T-cell (primary cell): ENCODE measurements at regions not wholly inside any gene's neighbourhood (a gene's known extent, or its start where the extent isn't known, plus 50 kb on each side); places are given as distances from the start of the nearest gene placed in this dataset.
"Not testable (repeated sequence)": the region's sequence is repeated elsewhere in the genome, so short reads cannot be mapped to it uniquely, and the experiment has no call there.

Experiments
- ATAC-seq, 4 experiments: fragments of 200-7000 bp in 3 of 4; fragments of 150-1000 bp in 1 of 4; cut with Tn5 transposase; replicated peaks in 1 of 4; 1 replicate in 3 of 4; 2 replicates in 1 of 4; pipeline ENCODE4 v1.10.0; 2021; ENCODE audit warnings: moderate library complexity in 3 of 4, mild to moderate bottlenecking in 2 of 4, moderate number of reproducible peaks in 1 of 4
- CTCF ChIA-PET, 2 donors: fragments of 300-600 bp; sonication (Branson Sonifier 250); formaldehyde crosslinking; loops; one replicate each; lab custom pipeline; 2022; ENCODE audit warnings: antibody characterized with exemption in 2 of 2; lab: Charles Lee
- POLR2A ChIA-PET, 2 donors: fragments of 300-600 bp; sonication (Branson Sonifier 250); formaldehyde crosslinking; loops; one replicate each; lab custom pipeline; 2022; ENCODE audit warnings: antibody characterized with exemption in 2 of 2; lab: Charles Lee
- DNase-seq, 35 experiments: peaks; one replicate each; pipeline versions ENCODE4 v3.0.0 to v3.0.0-alpha.2; 2013 to 2023
- H3K27ac ChIP-seq: one replicate; pipeline ENCODE4 v1.5.1; 2013; ENCODE audit warnings: low read length
- H3K27me3 ChIP-seq, 2 experiments: replicated peaks in 1 of 2; 1 replicate in 1 of 2; 2 replicates in 1 of 2; pipeline versions ENCODE4 v1.6.1 to v1.7.0; 2013; ENCODE audit warnings: low read length in 1 of 2, mixed read lengths in 1 of 2; ENCODE audit not compliant: control insufficient read depth in 2 of 2, insufficient read depth in 2 of 2; ENCODE audit errors: extremely low read depth in 1 of 2
- H3K36me3 ChIP-seq, 2 donors: 1 replicate in 1 of 2; 2 replicates in 1 of 2; pipeline versions ENCODE4 v1.6.1 to v1.7.0; 2013; ENCODE audit warnings: low read length in 1 of 2; ENCODE audit not compliant: control insufficient read depth in 2 of 2, insufficient read depth in 1 of 2; ENCODE audit errors: extremely low read depth in 1 of 2
- H3K4me1 ChIP-seq, 2 experiments: 1 replicate in 1 of 2; 2 replicates in 1 of 2; pipeline versions ENCODE4 v1.6.1 to v1.7.0; 2013; ENCODE audit warnings: low read length in 2 of 2, mixed read lengths in 1 of 2; ENCODE audit not compliant: insufficient read depth in 2 of 2, control insufficient read depth in 1 of 2; ENCODE audit errors: extremely low read depth in 1 of 2
- H3K4me3 ChIP-seq, 2 donors: 1 replicate in 1 of 2; 2 replicates in 1 of 2; pipeline versions ENCODE4 v1.5.1 to v1.7.0; 2013; ENCODE audit warnings: mild to moderate bottlenecking in 2 of 2, low read length in 1 of 2, moderate library complexity in 1 of 2; ENCODE audit not compliant: control insufficient read depth in 1 of 2; ENCODE audit errors: extremely low read depth in 1 of 2
- H3K9me3 ChIP-seq: 2 replicates; pipeline ENCODE4 v1.7.0; 2013
- H3K27ac Mint-ChIP-seq, 2 donors: one replicate each; pipeline ENCODE4 v1.8.0; 2020 to 2021; ENCODE audit warnings: mild to moderate bottlenecking in 2 of 2, mixed read lengths in 2 of 2
- H3K27me3 Mint-ChIP-seq, 2 donors: one replicate each; pipeline ENCODE4 v1.8.0; 2021 to 2022; ENCODE audit warnings: mixed read lengths in 2 of 2
- H3K36me3 Mint-ChIP-seq: one replicate; pipeline ENCODE4 v1.8.0; 2021; ENCODE audit warnings: mixed read lengths
- H3K4me1 Mint-ChIP-seq, 3 donors: one replicate each; pipeline ENCODE4 v1.8.0; 2020 to 2022; ENCODE audit warnings: mixed read lengths in 3 of 3, mild to moderate bottlenecking in 1 of 3
- H3K4me3 Mint-ChIP-seq, 3 donors: one replicate each; pipeline ENCODE4 v1.8.0; 2020 to 2022; ENCODE audit warnings: mild to moderate bottlenecking in 3 of 3, mixed read lengths in 3 of 3, moderate library complexity in 3 of 3
- H3K9me3 Mint-ChIP-seq, 3 donors: one replicate each; pipeline ENCODE4 v1.8.0; 2020 to 2022; ENCODE audit warnings: mixed read lengths in 3 of 3
- WGBS: methylation state at CpG from one replicate; pipeline ENCODE4 v1.1.5; 2013; ENCODE audit warnings: missing lambda C conversion rate; ENCODE audit not compliant: insufficient coverage; 5-methylcytosine and 5-hydroxymethylcytosine counted together

DNA sequence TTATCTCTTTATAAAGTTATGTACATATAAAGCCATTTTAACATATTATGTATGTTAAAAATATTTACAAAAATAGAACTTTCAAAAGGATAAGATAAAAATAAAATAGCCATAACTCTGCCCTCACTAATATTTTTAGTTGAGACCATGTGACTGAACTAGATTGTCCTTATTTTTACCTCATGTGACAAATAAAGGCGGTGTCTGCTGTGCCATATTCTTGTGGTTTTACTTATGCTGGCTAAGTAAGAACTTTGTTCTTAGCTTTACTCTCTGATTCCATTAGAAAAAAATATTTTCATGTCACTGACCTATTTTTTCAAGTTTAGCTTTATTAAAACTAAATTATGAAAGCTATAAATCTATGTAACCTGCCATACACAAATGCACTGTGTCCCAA lies 135.6 kb upstream of the TSC22D1 start:
- Mint-ChIP-seq H3K27me3 (peaks cover 0 to 3% of the 10 kb centered on the region in 2 donors), H3K9me3 (no peaks in the 10 kb centered on the region), H3K4me3 (no peak overlapping the region), H3K36me3 (no peaks in the 10 kb centered on the region), H3K27ac (no peak overlapping the region), H3K4me1 (no peaks in the 10 kb centered on the region)
- ChIA-PET CTCF (no interaction called here), POLR2A (no interaction called here)
- no CpG with 5 or more reads among the region's 1 CpG for whole genome bisulfite sequencing
- no peak for DNase-seq
- Histone ChIP-seq H3K27ac (no peak overlapping the region), H3K36me3 (no peaks in the 10 kb centered on the region), H3K4me1 (no peaks in the 10 kb centered on the region), H3K9me3 (no peaks in the 10 kb centered on the region), H3K4me3 (no peak overlapping the region), H3K27me3 (peaks cover 0 to 3% of the 10 kb centered on the region in 2 experiments)
- no peak for ATAC-seq

- Mint-ChIP-seq H3K27me3 (peaks cover 0 to 3% of the 10 kb centered on the region in 2 donors), H3K4me1 (no peaks in the 10 kb centered on the region), H3K4me3 (no peak overlapping the region), H3K9me3 (no peaks in the 10 kb centered on the region), H3K36me3 (no peaks in the 10 kb centered on the region), H3K27ac (no peak overlapping the region)
- H3K36me3 ChIP-seq, result no peaks in the 10 kb centered on the region
- WGBS, result no CpG with 5 or more reads among the region's 2 CpGs
- DNase-seq (no peak), ATAC-seq (no peak)
- peaks cover 0 to 3% of the 10 kb centered on the region in 2 experiments for H3K27me3 ChIP-seq
- CTCF ChIA-PET, result no interaction called here
- no peaks in the 10 kb centered on the region for H3K4me1 ChIP-seq
- H3K9me3 ChIP-seq, result no peaks in the 10 kb centered on the region
- POLR2A ChIA-PET, result interaction anchor here in 1 of 2 donors (0.6 kb wide), 1 partner anchor 11 kb away, joined by 3 read pairs; no protein-coding TSS in a partner anchor
- H3K4me3 ChIP-seq, result no peak overlapping the region
- H3K27ac ChIP-seq, result no peak overlapping the region
These were observed 134.4 kb upstream of the TSC22D1 start for GRCh38 chr13:44710576-44710975.

DNA sequence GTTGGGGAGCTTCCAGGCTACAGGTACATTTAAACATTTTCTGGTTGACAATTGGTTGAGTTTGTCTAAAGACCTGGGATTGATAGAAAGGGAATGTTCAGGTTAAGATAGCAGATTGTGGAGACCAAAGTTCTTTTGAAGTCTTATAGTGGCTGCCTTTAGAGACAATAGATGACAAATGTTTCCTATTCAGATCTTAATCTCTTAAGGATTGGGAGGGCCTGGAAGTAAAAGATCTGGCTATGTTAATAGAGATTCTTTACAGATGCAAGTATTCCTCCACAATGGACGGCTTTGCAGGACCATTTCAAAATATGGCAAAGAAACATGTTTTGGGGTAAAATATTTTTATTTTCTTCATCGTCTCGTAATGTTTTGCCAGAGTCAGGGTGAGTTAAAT lies 128.7 kb upstream of the TSC22D1 start:
- POLR2A ChIA-PET, H3K36me3 ChIP-seq, H3K36me3 Mint-ChIP-seq, H3K4me3 Mint-ChIP-seq, H3K4me1 ChIP-seq, H3K27ac ChIP-seq, H3K27ac Mint-ChIP-seq, H3K27me3 ChIP-seq, ATAC-seq, CTCF ChIA-PET, H3K4me3 ChIP-seq, H3K27me3 Mint-ChIP-seq, H3K4me1 Mint-ChIP-seq, DNase-seq, H3K9me3 ChIP-seq, H3K9me3 Mint-ChIP-seq: not testable (repeated sequence)
- WGBS, result no CpG with 5 or more reads among the region's 3 CpGs

DNA sequence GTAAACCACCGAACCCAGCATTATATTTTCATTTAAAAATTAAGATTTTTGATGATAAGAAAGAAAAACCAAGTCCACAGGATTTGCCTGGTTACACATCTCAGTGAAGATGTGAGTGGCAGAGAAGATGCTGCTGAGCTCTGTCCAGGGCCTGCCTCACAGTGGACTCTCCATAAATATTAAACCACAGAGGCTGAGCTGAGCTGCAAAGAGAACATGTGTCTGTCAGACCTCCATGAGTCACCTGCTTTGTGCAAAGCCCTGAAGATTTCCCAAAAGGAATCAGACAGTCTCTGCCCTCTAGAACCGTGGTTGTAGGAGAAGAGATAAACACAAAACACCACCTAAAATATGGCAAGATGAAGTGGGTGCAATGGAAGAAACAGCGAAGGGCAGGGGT lies 127.2 kb upstream of the TSC22D1 start:
- peaks cover 2 to 3% of the 10 kb centered on the region in 2 donors for H3K27me3 Mint-ChIP-seq
- DNase-seq, result no peak
- H3K36me3 ChIP-seq, result no peaks in the 10 kb centered on the region
- no peak overlapping the region for H3K27ac Mint-ChIP-seq
- ChIA-PET CTCF (no interaction called here), POLR2A (interaction anchor here in 1 of 2 donors (0.6 kb wide), 1 partner anchor 114 kb away, joined by 8 read pairs; no protein-coding TSS in a partner anchor)
- no peak for ATAC-seq
- peaks cover 0 to 2% of the 10 kb centered on the region in 2 experiments for H3K27me3 ChIP-seq
- H3K4me3 ChIP-seq, result no peak overlapping the region
- 100% methylated on average over 1 of the region's 3 CpGs for WGBS
- no peaks in the 10 kb centered on the region for H3K9me3 Mint-ChIP-seq
- H3K27ac ChIP-seq, result no peak overlapping the region
- H3K9me3 ChIP-seq, result no peaks in the 10 kb centered on the region
- H3K4me1 ChIP-seq, result no peaks in the 10 kb centered on the region
- H3K4me3 Mint-ChIP-seq, result no peak overlapping the region
- no peaks in the 10 kb centered on the region for H3K36me3 Mint-ChIP-seq
- no peaks in the 10 kb centered on the region for H3K4me1 Mint-ChIP-seq

GRCh38 chr13:44698066-44698465 lies 121.9 kb upstream of the TSC22D1 start:
- H3K36me3 Mint-ChIP-seq, result no peaks in the 10 kb centered on the region
- no peaks in the 10 kb centered on the region for H3K9me3 Mint-ChIP-seq

DNA sequence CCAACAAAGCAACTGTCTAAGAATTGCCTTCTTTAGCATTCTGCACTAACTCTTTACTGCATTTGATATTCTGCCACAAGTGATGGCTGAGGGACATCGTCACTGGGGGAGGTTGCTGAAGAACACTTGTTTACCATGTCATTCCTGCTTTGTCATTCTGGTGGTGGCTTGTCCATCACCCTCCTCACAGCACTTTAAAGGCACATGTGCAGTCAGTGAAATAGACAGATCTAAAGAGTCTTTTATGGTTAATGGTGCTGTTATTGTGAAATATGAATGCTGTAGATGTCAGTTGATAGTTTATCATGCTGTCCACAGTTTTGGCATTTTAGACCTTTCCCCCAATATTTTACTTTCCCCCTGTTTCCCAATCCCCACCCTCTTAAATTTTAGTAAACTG lies 120.9 kb upstream of the TSC22D1 start:
- Histone ChIP-seq H3K27ac (no peak overlapping the region), H3K36me3 (no peaks in the 10 kb centered on the region), H3K9me3 (no peaks in the 10 kb centered on the region), H3K27me3 (peaks cover 0 to 2% of the 10 kb centered on the region in 2 experiments), H3K4me3 (no peak overlapping the region), H3K4me1 (no peaks in the 10 kb centered on the region)
- no peak for DNase-seq
- Mint-ChIP-seq H3K4me3 (no peak overlapping the region), H3K4me1 (no peaks in the 10 kb centered on the region), H3K36me3 (no peaks in the 10 kb centered on the region), H3K9me3 (no peaks in the 10 kb centered on the region), H3K27me3 (peaks cover 4 to 7% of the 10 kb centered on the region in 2 donors), H3K27ac (no peak overlapping the region)
- no CpG with 5 or more reads among the region's 1 CpG for WGBS
- POLR2A ChIA-PET, result no interaction called here
- CTCF ChIA-PET, result no interaction called here
- no peak for ATAC-seq

More at GRCh38 chr13:44698066-44698465, 121.9 kb upstream of the TSC22D1 start:
- Mint-ChIP-seq H3K4me3 (no peak overlapping the region), H3K27me3 (peaks cover 0 to 7% of the 10 kb centered on the region in 2 donors), H3K27ac (no peak overlapping the region), H3K4me1 (no peaks in the 10 kb centered on the region)
- ChIA-PET CTCF (interaction anchor here in 1 of 2 donors (0.5 kb wide), 1 partner anchor 186 kb away, joined by 3 read pairs; no protein-coding TSS in a partner anchor), POLR2A (no interaction called here)
- DNase-seq (no peak), ATAC-seq (no peak)
- peaks cover 0 to 2% of the 10 kb centered on the region in 2 experiments for H3K27me3 ChIP-seq
- WGBS, result 82% methylated on average over 4 of the region's 7 CpGs
- no peaks in the 10 kb centered on the region for H3K9me3 ChIP-seq
- H3K4me3 ChIP-seq, result no peak overlapping the region
- H3K4me1 ChIP-seq, result no peaks in the 10 kb centered on the region
- H3K27ac ChIP-seq, result no peak overlapping the region
- no peaks in the 10 kb centered on the region for H3K36me3 ChIP-seq

- ChIA-PET POLR2A (no interaction called here), CTCF (no interaction called here)
- no peak overlapping the region for H3K27ac Mint-ChIP-seq
- ATAC-seq, result no peak
- no peak for DNase-seq
- peaks cover 0 to 2% of the 10 kb centered on the region in 2 experiments for H3K27me3 ChIP-seq
- H3K27me3 Mint-ChIP-seq, result peaks cover 4 to 6% of the 10 kb centered on the region in 2 donors
- H3K9me3 ChIP-seq, result no peaks in the 10 kb centered on the region
- H3K4me3 ChIP-seq, result no peak overlapping the region
- H3K4me1 ChIP-seq, result no peaks in the 10 kb centered on the region
- no peaks in the 10 kb centered on the region for H3K4me1 Mint-ChIP-seq
- no peak overlapping the region for H3K4me3 Mint-ChIP-seq
- no peak overlapping the region for H3K27ac ChIP-seq
- no CpG with 5 or more reads among the region's 2 CpGs for WGBS
- H3K36me3 ChIP-seq, result no peaks in the 10 kb centered on the region
- no peaks in the 10 kb centered on the region for H3K36me3 Mint-ChIP-seq
- no peaks in the 10 kb centered on the region for H3K9me3 Mint-ChIP-seq
These were observed 119.4 kb upstream of the TSC22D1 start for GRCh38 chr13:44695520-44695919.
